Stimulated activated CD4-positive, alpha-beta T cell treated with anti-CD3 and anti-CD28 coated beads, Interleukin-1b, Interleukin-23, amount 100 ng/mL, for 24 hours (primary cell): ENCODE measurements at regions not wholly inside any gene's neighbourhood (a gene's known extent, or its start where the extent isn't known, plus 50 kb on each side); places are given as distances from the start of the nearest gene placed in this dataset.
"Not testable (repeated sequence)": the region's sequence is repeated elsewhere in the genome, so short reads cannot be mapped to it uniquely, and the experiment has no call there.

Experiments
- DNase-seq, 4 experiments: peaks; one replicate each; pipeline ENCODE4 v3.0.0-alpha.2; 2020; ENCODE audit warnings: low read depth in 4 of 4, low spot score in 1 of 4

DNA sequence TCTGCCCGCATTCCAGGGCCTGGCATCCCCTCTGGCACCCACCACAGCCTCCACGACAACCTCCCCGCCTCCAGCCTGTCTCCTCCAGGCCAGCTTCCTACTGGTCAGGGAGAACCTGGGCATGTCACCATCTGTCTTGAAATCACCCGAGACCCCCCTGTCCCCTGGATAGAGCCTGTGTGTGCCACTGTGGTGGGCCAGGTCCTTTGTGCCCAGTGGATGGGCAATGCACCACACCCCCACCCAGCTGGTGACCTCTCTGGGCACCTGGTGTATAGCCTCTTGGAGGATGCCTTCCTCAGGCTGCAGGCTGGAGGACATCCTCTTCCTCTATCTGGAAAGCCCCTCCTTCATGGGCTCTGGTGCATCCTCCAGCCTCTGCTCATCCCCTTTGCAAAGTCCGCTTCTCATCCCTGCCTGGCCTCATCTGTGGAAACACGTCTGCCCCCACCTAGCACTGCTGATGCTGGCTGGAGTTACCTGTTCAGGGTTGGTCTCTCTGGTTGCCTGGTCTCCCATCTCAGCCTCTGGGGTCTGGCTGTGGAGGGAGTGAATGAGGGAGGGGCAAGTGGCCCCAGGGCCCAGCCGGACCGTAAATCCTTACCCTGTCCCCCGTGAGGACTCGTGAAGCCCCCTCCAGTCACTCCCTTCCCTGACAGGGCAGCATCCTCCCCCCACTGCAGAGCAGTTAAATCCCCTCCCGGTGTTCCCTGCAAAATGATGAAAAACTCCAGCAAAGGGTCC is 589.6 kb downstream of the TBC1D22A start:
- no peak for DNase-seq

DNA sequence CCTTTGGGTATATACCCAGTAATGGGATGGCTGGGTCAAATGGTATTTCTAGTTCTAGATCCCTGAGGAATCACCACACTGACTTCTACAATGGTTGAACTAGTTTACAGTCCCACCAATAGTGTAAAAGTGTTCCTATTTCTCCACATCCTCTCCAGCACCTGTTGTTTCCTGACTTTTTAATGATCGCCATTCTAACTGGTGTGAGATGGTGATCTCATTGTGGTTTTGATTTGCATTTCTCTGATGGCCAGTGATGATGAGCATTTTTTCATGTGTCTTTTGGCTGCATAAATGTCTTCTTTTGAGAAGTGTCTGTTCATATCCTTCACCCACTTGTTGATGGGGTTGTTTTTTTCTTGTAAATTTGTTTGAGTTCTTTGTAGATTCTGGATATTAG is 583.8 kb downstream of the TBC1D22A start:
- not testable (repeated sequence) for DNase-seq

DNA sequence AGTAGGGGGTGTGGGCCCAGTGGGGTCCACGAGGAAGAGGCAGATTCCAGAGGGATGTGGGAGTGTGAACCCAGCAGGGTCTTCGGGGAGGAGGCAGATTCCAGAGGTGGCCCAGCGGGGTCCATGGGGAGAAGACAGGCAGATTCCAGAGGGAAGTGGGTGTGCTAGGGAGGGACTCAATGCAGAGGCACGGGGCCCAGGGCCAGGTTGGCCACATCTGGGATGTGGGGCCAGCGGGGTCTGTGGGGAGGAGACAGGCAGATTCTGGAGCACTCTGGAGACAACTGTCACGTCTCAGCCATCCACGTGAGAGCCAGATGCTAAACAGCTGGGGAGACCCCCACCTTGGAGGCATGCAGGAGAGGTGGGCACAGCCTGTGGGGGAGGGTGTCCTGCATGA is 582.6 kb downstream of the TBC1D22A start:
- no peak for DNase-seq

DNA sequence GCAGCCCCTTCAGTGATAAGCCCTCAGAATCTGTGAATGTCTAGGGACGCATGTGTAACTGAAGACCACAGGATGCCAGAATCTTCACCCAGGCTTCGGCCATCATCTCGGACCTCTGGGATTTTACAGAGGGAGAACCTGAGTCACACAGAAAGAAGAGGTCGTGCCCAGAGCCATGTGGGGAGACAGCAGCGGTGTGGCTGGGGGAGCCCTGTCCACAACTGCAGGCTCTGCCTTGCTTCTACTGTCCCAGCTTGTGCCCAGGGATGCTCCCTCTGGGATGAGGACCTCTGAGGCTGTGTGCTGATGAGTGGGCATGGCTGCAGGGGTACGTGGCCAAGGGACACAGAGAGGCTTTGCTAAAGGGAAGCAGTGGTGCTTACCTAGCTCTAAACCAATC is 582.0 kb downstream of the TBC1D22A start:
- DNase-seq, result no peak

GRCh38 chr22:47343611-47344010 is 581.2 kb downstream of the TBC1D22A start:
- no peak for DNase-seq

GRCh38 chr22:47342446-47342845 is 580.0 kb downstream of the TBC1D22A start:
- DNase-seq, result no peak

- no peak for DNase-seq
These were observed 579.0 kb downstream of the TBC1D22A start for GRCh38 chr22:47341464-47341863.

- DNase-seq, result no peak
These were observed 578.5 kb downstream of the TBC1D22A start for GRCh38 chr22:47340851-47341436.

DNA sequence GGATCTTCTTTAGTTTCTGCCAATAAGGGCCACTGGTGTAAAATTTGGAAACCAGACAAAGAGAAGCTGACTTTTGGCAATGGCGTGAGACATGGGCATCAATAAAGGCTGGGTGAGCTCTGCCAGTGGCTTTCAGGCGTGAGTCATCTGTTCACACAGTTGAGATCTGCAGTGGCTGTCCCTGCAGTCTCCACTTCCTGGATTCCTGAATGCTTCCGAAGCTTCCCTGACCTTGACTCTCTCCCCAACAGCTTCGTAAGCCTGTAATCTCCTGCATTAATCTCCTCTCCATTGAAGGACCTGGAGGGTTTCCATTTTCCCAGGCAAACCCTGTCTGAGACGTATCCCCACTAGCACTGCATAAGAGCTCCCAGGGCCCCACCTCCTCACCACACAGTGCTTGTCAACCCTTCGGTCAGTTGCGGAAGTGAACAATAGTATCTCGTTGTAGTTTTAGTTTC is 574.7 kb downstream of the TBC1D22A start:
- DNase-seq, result no peak

GRCh38 chr22:47335958-47336357 is 573.5 kb downstream of the TBC1D22A start:
- DNase-seq, result no peak

DNA sequence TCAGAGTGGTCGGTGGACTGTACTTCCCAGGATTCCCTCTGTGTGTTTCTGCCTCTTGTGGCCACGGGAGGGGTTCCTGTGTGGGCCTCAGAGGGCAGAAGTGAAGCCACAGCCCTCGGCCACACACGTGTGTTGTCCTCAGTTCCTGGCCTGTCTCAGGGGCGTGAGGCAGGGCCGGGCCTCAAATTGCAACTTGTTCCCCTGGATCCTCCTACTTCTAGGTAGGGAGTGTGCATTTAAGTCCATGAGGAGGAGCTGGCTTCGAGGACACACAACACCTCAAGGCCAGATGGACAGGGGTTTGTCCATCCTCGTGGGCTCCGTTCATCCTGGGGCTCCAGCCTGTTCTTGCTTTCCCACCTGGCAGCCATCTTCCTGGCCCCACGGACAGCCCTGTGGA is 573.0 kb downstream of the TBC1D22A start:
- no peak for DNase-seq

- no peak for DNase-seq
These were observed 572.2 kb downstream of the TBC1D22A start for GRCh38 chr22:47334601-47335000.

- DNase-seq, result no peak
These were observed 571.2 kb downstream of the TBC1D22A start for GRCh38 chr22:47333625-47334024.

- DNase-seq, result no peak
These were observed 570.0 kb downstream of the TBC1D22A start for GRCh38 chr22:47332246-47332980.

DNA sequence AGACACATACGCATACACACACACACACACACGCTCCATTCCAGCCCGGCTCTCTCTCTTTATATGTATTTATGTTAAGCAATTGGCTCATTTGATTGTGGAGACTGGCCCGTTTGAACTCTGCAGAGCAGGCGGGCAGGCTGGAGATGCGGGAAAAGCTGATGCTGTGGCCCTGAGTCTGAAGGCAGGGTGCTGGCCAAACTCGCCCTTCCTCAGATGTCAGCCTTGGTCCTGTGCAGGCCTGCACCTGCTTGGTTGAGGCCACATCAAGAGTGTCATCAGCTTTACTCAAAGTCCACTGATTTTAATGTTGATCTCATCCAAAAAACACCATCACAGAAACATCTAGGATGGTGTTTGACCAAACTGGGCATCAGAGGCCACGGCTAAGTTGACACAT is 569.3 kb downstream of the TBC1D22A start:
- no peak for DNase-seq

DNA sequence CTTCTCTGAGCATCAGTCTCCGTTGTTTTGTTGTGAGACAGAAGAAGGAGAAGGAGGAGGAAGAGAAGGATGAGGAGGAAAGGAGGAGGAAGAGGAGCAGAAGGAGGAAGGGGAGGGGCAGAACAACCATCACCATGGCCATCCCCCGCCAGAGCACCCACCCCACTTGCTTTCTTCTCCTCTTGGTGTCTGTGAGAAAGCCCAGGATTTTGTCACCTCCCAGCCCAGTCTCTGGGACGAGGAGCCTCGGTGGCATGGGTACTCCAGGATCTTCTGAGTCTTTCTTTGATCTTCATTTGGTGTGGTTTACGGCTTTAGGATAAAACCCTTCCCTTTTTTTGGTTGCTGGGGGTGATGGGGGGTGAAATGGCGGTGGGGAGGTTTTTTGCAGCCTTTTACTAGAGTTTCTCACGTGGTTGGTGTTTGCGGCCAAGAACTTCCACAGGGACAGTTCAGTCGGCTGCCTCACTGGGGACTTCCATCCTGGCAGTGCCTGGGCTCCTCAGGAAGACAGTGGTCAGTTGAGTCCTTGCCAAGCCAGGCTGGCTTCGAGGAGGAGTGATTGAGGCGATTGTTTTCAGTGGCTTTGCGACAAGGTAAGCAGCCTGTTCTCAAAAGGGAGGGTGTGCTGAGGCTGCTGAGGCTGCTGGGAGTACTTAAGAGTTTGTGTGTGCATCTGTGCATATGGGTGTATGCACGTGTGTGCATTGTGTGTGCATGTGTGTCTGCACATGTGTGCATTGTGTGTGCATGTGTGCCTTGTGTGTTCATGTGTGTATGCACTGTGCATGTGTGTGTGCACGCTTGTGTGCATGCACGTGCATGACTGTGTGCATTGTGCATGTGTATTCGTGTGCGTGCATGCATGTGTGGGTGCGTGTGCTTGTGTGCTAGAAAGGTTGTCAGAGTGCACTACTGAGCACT is 567.5 kb downstream of the TBC1D22A start:
- no peak for DNase-seq

DNA sequence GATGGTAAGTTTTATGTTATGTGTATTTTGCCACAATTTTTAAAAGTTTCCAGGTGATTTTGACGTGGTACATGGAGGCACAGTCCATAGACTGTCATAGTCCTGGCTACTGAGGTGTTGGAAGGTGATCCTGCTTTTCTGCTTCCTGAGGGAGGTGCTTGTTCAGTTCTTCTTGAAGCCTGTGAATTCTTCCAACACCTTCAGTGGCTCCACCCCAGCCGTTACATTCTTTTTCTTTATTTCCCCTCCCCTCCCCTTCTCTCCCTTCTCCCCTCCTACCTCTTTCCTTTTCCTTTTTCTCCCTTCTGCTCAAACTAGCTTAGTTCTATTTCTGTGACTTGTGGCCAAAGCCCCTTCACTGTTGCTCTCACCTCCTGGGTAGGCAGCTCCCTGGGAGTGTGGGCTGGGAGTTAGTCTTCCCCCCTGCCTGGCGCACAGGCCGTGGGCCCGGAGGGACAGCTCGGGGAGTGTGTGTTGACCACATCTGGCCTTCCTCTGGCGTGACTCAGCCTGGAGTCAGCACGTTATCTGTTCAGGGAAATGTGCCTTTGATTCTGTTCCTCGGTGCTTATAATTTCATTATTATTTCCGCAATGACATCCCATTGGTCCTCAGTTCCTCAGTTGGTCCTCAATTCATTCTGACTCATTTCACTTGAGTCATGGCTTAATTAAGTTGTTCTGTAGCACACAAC is 566.2 kb downstream of the TBC1D22A start:
- DNase-seq, result no peak

DNA sequence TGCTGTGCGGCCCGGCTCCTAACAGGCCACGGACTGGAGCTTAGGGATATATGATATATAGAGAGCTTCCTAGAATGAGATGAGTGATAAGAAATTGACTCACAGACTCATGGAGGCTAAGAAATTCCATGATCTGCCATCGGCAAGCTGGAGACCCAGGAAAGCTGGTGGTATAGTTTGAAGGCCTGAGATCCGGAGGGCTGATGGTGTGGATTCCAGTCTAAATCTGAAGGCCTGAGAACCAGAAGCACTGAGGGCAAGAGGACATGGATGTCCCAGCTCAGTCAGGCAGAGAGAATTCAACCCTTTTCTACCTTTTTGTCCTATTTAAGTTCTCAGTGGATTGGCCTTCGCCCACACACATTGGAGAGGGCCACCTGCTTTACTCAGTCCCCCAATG is 564.8 kb downstream of the TBC1D22A start:
- DNase-seq, result no peak

DNA sequence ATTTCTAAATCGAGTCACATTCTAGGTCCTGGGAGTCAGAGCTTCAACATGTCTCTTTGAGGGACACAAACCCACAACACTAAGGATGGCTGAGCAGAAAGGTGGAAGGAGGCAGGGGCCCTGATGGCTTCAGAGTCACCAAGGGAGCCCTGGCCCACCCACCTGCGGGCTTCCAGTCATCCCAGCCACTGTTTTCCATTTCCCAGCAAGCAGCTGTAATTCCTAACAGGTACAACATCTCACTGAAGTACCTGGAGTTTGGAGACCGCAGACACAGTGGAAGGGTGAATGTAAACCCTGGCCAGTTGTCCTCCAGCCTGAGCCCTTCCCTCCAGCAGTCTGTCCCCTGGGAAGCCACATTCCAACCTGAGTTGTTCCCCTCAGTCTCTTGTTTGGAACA is 562.8 kb downstream of the TBC1D22A start:
- no peak for DNase-seq

DNA sequence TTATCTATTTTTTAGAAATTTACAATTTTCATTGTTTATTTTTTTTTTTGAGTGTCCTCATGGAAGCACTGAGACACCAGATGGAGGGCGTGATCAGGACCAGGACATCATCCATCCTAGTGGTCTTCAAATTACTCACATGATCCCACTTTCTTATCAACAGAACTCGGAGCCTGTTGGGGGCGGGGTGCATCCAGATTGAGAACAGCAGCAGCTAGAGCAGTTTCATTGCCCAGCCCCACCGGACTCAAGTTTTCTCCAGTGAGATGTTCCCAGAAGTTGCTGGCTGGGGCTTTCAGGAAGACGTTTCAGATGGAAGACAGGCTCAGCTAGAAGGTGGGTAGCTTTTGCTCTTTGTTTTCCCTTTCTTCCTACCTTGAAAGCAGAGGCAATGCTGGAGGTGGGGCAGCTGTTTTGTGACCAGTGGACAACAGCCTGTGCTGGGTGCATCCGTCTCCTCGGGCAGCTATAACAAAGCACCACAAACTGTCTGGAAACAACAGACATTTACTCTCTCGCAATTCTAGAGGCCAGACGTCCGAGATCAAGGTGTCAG is 562.1 kb downstream of the TBC1D22A start:
- DNase-seq, result no peak
